B cell (primary cell): ENCODE measurements at regions not wholly inside any gene's neighbourhood (a gene's known extent, or its start where the extent isn't known, plus 50 kb on each side); places are given as distances from the start of the nearest gene placed in this dataset.

Experiments
- ATAC-seq: fragments of 200-7000 bp; cut with Tn5 transposase; one replicate; pipeline ENCODE4 v1.10.0; 2021; ENCODE audit warnings: low read depth, mild to moderate bottlenecking, moderate number of reproducible peaks, moderate library complexity
- CTCF ChIA-PET: fragments of 350-600 bp; sonication (Branson Sonifier 250); formaldehyde crosslinking; loops from one replicate; lab custom pipeline; 2021; ENCODE audit warnings: antibody characterized with exemption, inconsistent platforms; lab: Charles Lee
- POLR2A ChIA-PET: fragments of 350-600 bp; sonication (Branson Sonifier 250); formaldehyde crosslinking; loops from one replicate; lab custom pipeline; 2021; ENCODE audit warnings: antibody characterized with exemption; lab: Charles Lee
- DNase-seq: peaks from one replicate; pipeline ENCODE4 v3.0.0; 2013
- H2AFZ ChIP-seq: 2 replicates; pipeline ENCODE4 v1.6.1; 2012; ENCODE audit warnings: mild to moderate bottlenecking, low read depth, low read length; ENCODE audit not compliant: insufficient read depth, poor library complexity, severe bottlenecking
- H3K27ac ChIP-seq, 2 donors: 1 replicate in 1 of 2; 2 replicates in 1 of 2; pipeline ENCODE4 v1.5.1; 2012 to 2013; ENCODE audit warnings: low read length in 2 of 2, mild to moderate bottlenecking in 2 of 2, moderate library complexity in 1 of 2
- H3K27me3 ChIP-seq, 4 experiments: fragments of 200-600 bp in 1 of 4; sonication (generic) in 1 of 4; replicated peaks in 1 of 4; 1 replicate in 2 of 4; 2 replicates in 2 of 4; pipeline versions ENCODE4 v1.6.1 to v1.7.0; 2013 to 2016; ENCODE audit warnings: low read length in 3 of 4, mild to moderate bottlenecking in 2 of 4, mixed read lengths in 1 of 4, moderate library complexity in 1 of 4; ENCODE audit not compliant: insufficient read depth in 4 of 4, control insufficient read depth in 3 of 4; ENCODE audit errors: control extremely low read depth in 1 of 4
- H3K36me3 ChIP-seq, 2 experiments: replicated peaks in 1 of 2; 1 replicate in 1 of 2; 2 replicates in 1 of 2; pipeline versions ENCODE4 v1.6.1 to v1.7.1; 2013; ENCODE audit warnings: low read length in 1 of 2; ENCODE audit not compliant: insufficient read depth in 2 of 2, control insufficient read depth in 1 of 2; ENCODE audit errors: control extremely low read depth in 1 of 2, extremely low read depth in 1 of 2
- H3K4me1 ChIP-seq, 2 donors: fragments of 200-600 bp in 1 of 2; sonication (generic) in 1 of 2; 1 replicate in 1 of 2; 2 replicates in 1 of 2; pipeline versions ENCODE4 v1.5.1 to v1.6.1; 2013 to 2017; ENCODE audit warnings: low read length in 2 of 2; ENCODE audit not compliant: control insufficient read depth in 2 of 2, insufficient read depth in 2 of 2
- H3K4me2 ChIP-seq: replicated peaks from 2 replicates; pipeline ENCODE3; 2012; ENCODE audit warnings: mild to moderate bottlenecking, low read depth, low read length; ENCODE audit not compliant: poor library complexity, severe bottlenecking
- H3K4me3 ChIP-seq, 5 experiments: fragments of 200-600 bp in 1 of 5; sonication (generic) in 1 of 5; 1 replicate in 3 of 5; 2 replicates in 2 of 5; pipeline versions ENCODE4 v1.5.1 to v1.7.0; 2011 to 2016; ENCODE audit warnings: low read length in 4 of 5, mild to moderate bottlenecking in 4 of 5, low read depth in 2 of 5, control low read depth in 1 of 5, moderate library complexity in 1 of 5; ENCODE audit not compliant: insufficient read depth in 1 of 5; ENCODE audit errors: control extremely low read depth in 1 of 5, extremely low read depth in 1 of 5
- H3K79me2 ChIP-seq: fragments of 200-600 bp; sonication (generic); one replicate; pipeline ENCODE4 v1.6.0; 2016; ENCODE audit warnings: low read length; ENCODE audit not compliant: control insufficient read depth, insufficient read depth
- H3K9ac ChIP-seq: fragments of 200-600 bp; sonication (generic); 2 replicates; pipeline ENCODE4 v1.6.1; 2017; ENCODE audit warnings: mild to moderate bottlenecking, low read length, moderate library complexity
- H3K9me3 ChIP-seq, 3 donors: one replicate each; pipeline versions ENCODE4 v1.6.1 to v1.7.1; 2013; ENCODE audit warnings: low read length in 2 of 3; ENCODE audit not compliant: control insufficient read depth in 2 of 3, insufficient read depth in 1 of 3; ENCODE audit errors: control extremely low read depth in 1 of 3
- H4K20me1 ChIP-seq: 2 replicates; pipeline ENCODE4 v1.6.0; 2012; ENCODE audit warnings: mild to moderate bottlenecking, low read length; ENCODE audit not compliant: insufficient read depth, control insufficient read depth, poor library complexity, severe bottlenecking
- H3K27ac Mint-ChIP-seq: one replicate; pipeline ENCODE4 v1.8.0; 2021; ENCODE audit warnings: mixed read lengths
- H3K27me3 Mint-ChIP-seq: one replicate; pipeline ENCODE4 v1.8.0; 2021; ENCODE audit warnings: mixed read lengths
- H3K4me1 Mint-ChIP-seq: one replicate; pipeline ENCODE4 v1.8.0; 2021; ENCODE audit warnings: mixed read lengths
- H3K4me3 Mint-ChIP-seq: one replicate; pipeline ENCODE4 v1.8.0; 2021; ENCODE audit warnings: mixed read lengths
- H3K9me3 Mint-ChIP-seq: one replicate; pipeline ENCODE4 v1.8.0; 2022; ENCODE audit warnings: mixed read lengths; ENCODE audit not compliant: insufficient read depth
- EZH2 ChIP-seq: IDR thresholded peaks from 2 replicates; pipeline ENCODE4 v1.6.1; 2012; ENCODE audit warnings: borderline replicate concordance, low read depth, mild to moderate bottlenecking, moderate library complexity, low read length; ENCODE audit not compliant: insufficient read depth, poor library complexity, severe bottlenecking
- WGBS: methylation state at CpG from one replicate; pipeline ENCODE4 v1.1.5; 2013; ENCODE audit warnings: missing lambda C conversion rate; ENCODE audit not compliant: insufficient coverage; 5-methylcytosine and 5-hydroxymethylcytosine counted together
- intact Hi-C: fragments of 100-400 bp; cut with micrococcal nuclease; formaldehyde crosslinking; loops from one replicate; pipeline ENCODE4 v1.10.0; 2022
- TF ChIP-seq, protein P1 (sequence below): fragments of 200-600 bp; IDR thresholded peaks from one replicate; pipeline ENCODE4 v1.8.0; 2022; ENCODE audit warnings: antibody characterized with exemption, mild to moderate bottlenecking

DNA sequence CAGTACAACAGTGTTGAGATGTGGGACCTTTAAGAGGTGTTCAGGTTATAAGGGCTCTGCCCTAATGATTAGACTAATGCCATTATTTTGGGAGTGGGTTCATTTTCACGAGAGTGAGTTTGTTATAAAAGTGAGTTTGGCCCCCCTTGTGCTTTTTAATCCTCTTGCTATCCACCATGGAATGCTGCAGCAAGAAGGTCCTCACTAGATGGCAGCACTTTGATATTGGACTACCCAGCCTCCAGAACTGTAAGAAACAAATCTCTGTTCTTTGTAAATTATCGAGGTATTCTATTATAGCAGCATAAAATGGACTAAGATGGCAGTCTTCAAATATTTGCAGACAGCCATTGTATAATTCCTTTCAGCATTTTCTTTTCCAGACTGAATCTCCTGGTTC lies 212.4 kb downstream of the LRRC70 start:
- Histone ChIP-seq H3K9me3 (peaks cover 0 to 5% (median 2%) of the 10 kb centered on the region in 3 donors), H4K20me1 (no peaks in the 10 kb centered on the region), H3K36me3 (no peaks in the 10 kb centered on the region), H3K9ac (no peak overlapping the region), H3K4me1 (no peaks in the 10 kb centered on the region), H3K4me3 (no peak overlapping the region), H2AFZ (no peak overlapping the region), H3K27me3 (no peaks in the 10 kb centered on the region), H3K27ac (no peak overlapping the region), H3K79me2 (no peaks in the 10 kb centered on the region), H3K4me2 (no peak overlapping the region)
- TF ChIP-seq, protein P1, sequence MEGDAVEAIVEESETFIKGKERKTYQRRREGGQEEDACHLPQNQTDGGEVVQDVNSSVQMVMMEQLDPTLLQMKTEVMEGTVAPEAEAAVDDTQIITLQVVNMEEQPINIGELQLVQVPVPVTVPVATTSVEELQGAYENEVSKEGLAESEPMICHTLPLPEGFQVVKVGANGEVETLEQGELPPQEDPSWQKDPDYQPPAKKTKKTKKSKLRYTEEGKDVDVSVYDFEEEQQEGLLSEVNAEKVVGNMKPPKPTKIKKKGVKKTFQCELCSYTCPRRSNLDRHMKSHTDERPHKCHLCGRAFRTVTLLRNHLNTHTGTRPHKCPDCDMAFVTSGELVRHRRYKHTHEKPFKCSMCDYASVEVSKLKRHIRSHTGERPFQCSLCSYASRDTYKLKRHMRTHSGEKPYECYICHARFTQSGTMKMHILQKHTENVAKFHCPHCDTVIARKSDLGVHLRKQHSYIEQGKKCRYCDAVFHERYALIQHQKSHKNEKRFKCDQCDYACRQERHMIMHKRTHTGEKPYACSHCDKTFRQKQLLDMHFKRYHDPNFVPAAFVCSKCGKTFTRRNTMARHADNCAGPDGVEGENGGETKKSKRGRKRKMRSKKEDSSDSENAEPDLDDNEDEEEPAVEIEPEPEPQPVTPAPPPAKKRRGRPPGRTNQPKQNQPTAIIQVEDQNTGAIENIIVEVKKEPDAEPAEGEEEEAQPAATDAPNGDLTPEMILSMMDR, result no peak
- TF ChIP-seq EZH2, result no peak
- Mint-ChIP-seq H3K4me1 (no peaks in the 10 kb centered on the region), H3K9me3 (peaks cover 4% of the 10 kb centered on the region), H3K4me3 (no peak overlapping the region), H3K27me3 (no peaks in the 10 kb centered on the region), H3K27ac (no peak overlapping the region)
- POLR2A ChIA-PET, result no interaction called here
- WGBS, result no CpG with 5 or more reads among the region's 2 CpGs
- CTCF ChIA-PET, result no interaction called here
- ATAC-seq (no peak), DNase-seq (no peak)
- intact Hi-C loops, result no loop called here

DNA sequence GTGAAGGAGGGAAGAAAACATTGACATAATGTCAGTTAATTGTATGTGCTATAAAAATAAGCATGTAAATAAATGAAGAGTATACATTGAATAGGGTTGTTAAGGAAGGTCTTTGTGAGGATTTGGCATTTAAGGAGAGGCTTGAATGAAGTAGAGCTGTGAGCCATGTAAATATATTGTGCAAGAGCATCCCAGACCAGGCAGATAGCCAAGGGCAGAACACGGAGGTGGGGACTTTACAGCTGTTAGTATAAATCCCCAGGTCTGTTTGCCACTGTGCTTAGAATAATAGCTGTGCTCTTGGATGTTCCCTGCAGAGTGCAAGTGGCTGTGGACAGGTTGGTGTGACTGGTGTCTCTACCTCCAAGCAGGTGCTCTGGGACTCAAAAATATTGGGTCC lies 211.7 kb downstream of the LRRC70 start:
- no peak overlapping the region for H3K27ac Mint-ChIP-seq
- intact Hi-C loops, result no loop called here

More for the DNA sequence above, 211.7 kb downstream of the LRRC70 start:
- POLR2A ChIA-PET, result no interaction called here
- Histone ChIP-seq H3K4me2 (no peak overlapping the region), H3K27ac (no peak overlapping the region), H3K79me2 (no peaks in the 10 kb centered on the region), H3K27me3 (no peaks in the 10 kb centered on the region), H4K20me1 (no peaks in the 10 kb centered on the region), H3K4me3 (no peak overlapping the region), H3K4me1 (no peaks in the 10 kb centered on the region), H3K9ac (no peak overlapping the region), H2AFZ (no peak overlapping the region), H3K9me3 (no peaks in the 10 kb centered on the region), H3K36me3 (no peaks in the 10 kb centered on the region)
- WGBS, result 90% methylated on average over 1 of the region's 1 CpG
- TF ChIP-seq, protein P1, result no peak
- no peak for TF ChIP-seq EZH2
- Mint-ChIP-seq H3K4me3 (no peak overlapping the region), H3K27me3 (no peaks in the 10 kb centered on the region), H3K4me1 (no peaks in the 10 kb centered on the region), H3K9me3 (peaks cover 4% of the 10 kb centered on the region)
- no peak for DNase-seq
- ATAC-seq, result no peak
- CTCF ChIA-PET, result no interaction called here
